Gastroesophageal sphincter (tissue), 3 donors: ENCODE measurements at regions not wholly inside any gene's neighbourhood (a gene's known extent, or its start where the extent isn't known, plus 50 kb on each side); places are given as distances from the start of the nearest gene placed in this dataset.

Experiments
- CTCF ChIP-seq, 4 experiments: fragments of 200-600 bp in 2 of 4; fragments of 450-650 bp in 2 of 4; sonication (generic) in 1 of 4; IDR thresholded peaks; one replicate each; pipeline ENCODE4 v1.5.1; 2017 to 2019; ENCODE audit warnings: antibody characterized with exemption in 4 of 4, mild to moderate bottlenecking in 2 of 4, moderate library complexity in 2 of 4
- POLR2A ChIP-seq, 2 donors: fragments of 450-650 bp; IDR thresholded peaks; one replicate each; pipeline ENCODE4 v1.6.1; 2017; ENCODE audit warnings: antibody characterized with exemption in 2 of 2, mild to moderate bottlenecking in 2 of 2, moderate library complexity in 1 of 2

- TF ChIP-seq CTCF (IDR thresholded peaks at IDR 0.05) (no peak), POLR2A (IDR thresholded peaks at IDR 0.05) (no peak)
These were observed 361.2 kb downstream of the PCDH7 start for GRCh38 chr4:31081366-31081765.
